A673 (cell line): ENCODE measurements at regions not wholly inside any gene's neighbourhood (a gene's known extent, or its start where the extent isn't known, plus 50 kb on each side); places are given as distances from the start of the nearest gene placed in this dataset.

Experiments used
- BruUV-seq: library from RNA; stranded (reverse); fragments of 400-500 nt; replicated peaks from 2 replicates; lab custom pipeline; 2021; lab: Mats Ljungman, UMichigan
- CTCF ChIA-PET: fragments of 300-600 bp; sonication (Branson Sonifier 250); formaldehyde crosslinking; loops from one replicate; lab custom pipeline; 2022; ENCODE audit warnings: antibody characterized with exemption; lab: Charles Lee
- POLR2A ChIA-PET: fragments of 300-600 bp; sonication (Branson Sonifier 250); formaldehyde crosslinking; loops from one replicate; lab custom pipeline; 2022; ENCODE audit warnings: antibody characterized with exemption; ENCODE audit not compliant: low non-redundant PET; lab: Charles Lee
- DNase-seq: peaks from one replicate; pipeline ENCODE4 v3.0.0-alpha.2; 2015; ENCODE audit warnings: low spot score
- H3K27ac ChIP-seq: fragments of 200-600 bp; sonication (generic); 2 replicates; pipeline ENCODE4 v1.5.1; 2016; ENCODE audit warnings: mixed run types, low read depth, mild to moderate bottlenecking, mixed read lengths, antibody characterized with exemption, low read length; ENCODE audit not compliant: poor library complexity, severe bottlenecking
- H3K27me3 ChIP-seq: fragments of 200-600 bp; sonication (generic); replicated peaks from 2 replicates; pipeline ENCODE4 v1.6.1; 2017; ENCODE audit warnings: mixed run types, low read depth, mild to moderate bottlenecking, mixed read lengths, antibody characterized with exemption, low read length; ENCODE audit not compliant: insufficient read depth, poor library complexity
- H3K36me3 ChIP-seq: fragments of 200-600 bp; sonication (generic); 2 replicates; pipeline ENCODE4 v1.6.1; 2016; ENCODE audit warnings: mixed run types, mild to moderate bottlenecking, mixed read lengths, antibody characterized with exemption, low read length; ENCODE audit not compliant: insufficient read depth, poor library complexity, severe bottlenecking
- H3K4me1 ChIP-seq: fragments of 200-600 bp; sonication (generic); 2 replicates; pipeline ENCODE4 v1.6.1; 2017; ENCODE audit warnings: mixed run types, mild to moderate bottlenecking, mixed read lengths, antibody characterized with exemption, low read length; ENCODE audit not compliant: insufficient read depth, poor library complexity, severe bottlenecking
- H3K4me3 ChIP-seq: fragments of 200-600 bp; sonication (generic); 2 replicates; pipeline ENCODE4 v1.5.1; 2016; ENCODE audit warnings: low read depth, mixed run types, mild to moderate bottlenecking, mixed read lengths, low read length; ENCODE audit not compliant: poor library complexity, severe bottlenecking
- H3K9me3 ChIP-seq: fragments of 200-600 bp; sonication (generic); 2 replicates; pipeline ENCODE4 v1.6.1; 2016; ENCODE audit warnings: mixed run types, low read depth, mild to moderate bottlenecking, mixed read lengths, antibody characterized with exemption, low read length; ENCODE audit not compliant: poor library complexity, severe bottlenecking
- EZH2 ChIP-seq: fragments of 200-600 bp; sonication (generic); IDR thresholded peaks from 2 replicates; pipeline ENCODE4 v1.6.1; 2017; ENCODE audit warnings: borderline replicate concordance, low read depth, mild to moderate bottlenecking, mixed read lengths, antibody characterized with exemption, low read length; ENCODE audit not compliant: poor library complexity, severe bottlenecking
- intact Hi-C: fragments of 100-400 bp; cut with micrococcal nuclease; formaldehyde crosslinking; loops from one replicate; pipeline ENCODE4 v1.10.0; 2022; ENCODE audit not compliant: unreplicated experiment
- TF ChIP-seq, protein P1 (sequence below): fragments of 300-800, 200-600 bp; sonication (generic); conservative IDR thresholded peaks from 2 replicates; pipeline ENCODE4 v1.5.1; 2017; ENCODE audit warnings: low read depth, mild to moderate bottlenecking, antibody characterized with exemption, low read length, moderate library complexity, mixed read lengths

- TF ChIP-seq, protein P1, sequence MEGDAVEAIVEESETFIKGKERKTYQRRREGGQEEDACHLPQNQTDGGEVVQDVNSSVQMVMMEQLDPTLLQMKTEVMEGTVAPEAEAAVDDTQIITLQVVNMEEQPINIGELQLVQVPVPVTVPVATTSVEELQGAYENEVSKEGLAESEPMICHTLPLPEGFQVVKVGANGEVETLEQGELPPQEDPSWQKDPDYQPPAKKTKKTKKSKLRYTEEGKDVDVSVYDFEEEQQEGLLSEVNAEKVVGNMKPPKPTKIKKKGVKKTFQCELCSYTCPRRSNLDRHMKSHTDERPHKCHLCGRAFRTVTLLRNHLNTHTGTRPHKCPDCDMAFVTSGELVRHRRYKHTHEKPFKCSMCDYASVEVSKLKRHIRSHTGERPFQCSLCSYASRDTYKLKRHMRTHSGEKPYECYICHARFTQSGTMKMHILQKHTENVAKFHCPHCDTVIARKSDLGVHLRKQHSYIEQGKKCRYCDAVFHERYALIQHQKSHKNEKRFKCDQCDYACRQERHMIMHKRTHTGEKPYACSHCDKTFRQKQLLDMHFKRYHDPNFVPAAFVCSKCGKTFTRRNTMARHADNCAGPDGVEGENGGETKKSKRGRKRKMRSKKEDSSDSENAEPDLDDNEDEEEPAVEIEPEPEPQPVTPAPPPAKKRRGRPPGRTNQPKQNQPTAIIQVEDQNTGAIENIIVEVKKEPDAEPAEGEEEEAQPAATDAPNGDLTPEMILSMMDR = no peak
- TF ChIP-seq EZH2 = no peak
- intact Hi-C loops = no loop called here
- no peak overlapping the region for H3K27ac ChIP-seq
- no peaks in the 10 kb centered on the region for H3K36me3 ChIP-seq
- no peak overlapping the region for H3K4me3 ChIP-seq
- ChIA-PET CTCF (no interaction called here), POLR2A (no interaction called here)
- no peaks in the 10 kb centered on the region for H3K4me1 ChIP-seq
- H3K9me3 ChIP-seq = no peaks in the 10 kb centered on the region
- DNase-seq = peak; percentile 38
- no peaks in the 10 kb centered on the region for H3K27me3 ChIP-seq
- BruUV-seq = no TSS peak
Measured at GRCh38 chr10:108421266-108421665, 1256.8 kb upstream of the SORCS1 start.

- Histone ChIP-seq H3K27ac (no peak overlapping the region), H3K4me3 (no peak overlapping the region), H3K9me3 (no peaks in the 10 kb centered on the region), H3K27me3 (no peaks in the 10 kb centered on the region), H3K36me3 (no peaks in the 10 kb centered on the region), H3K4me1 (peaks cover 8% of the 10 kb centered on the region)
- no TSS peak for BruUV-seq
- ChIA-PET POLR2A (no interaction called here), CTCF (interaction anchor here (0.7 kb wide), 1 partner anchor 32 kb away, joined by 4 read pairs; no protein-coding TSS in a partner anchor)
- TF ChIP-seq, protein P1 = no peak
- TF ChIP-seq EZH2 = no peak
- no peak for DNase-seq
- intact Hi-C loops = no loop called here
Measured at GRCh38 chr10:108413954-108414353, 1249.4 kb upstream of the SORCS1 start.

DNA sequence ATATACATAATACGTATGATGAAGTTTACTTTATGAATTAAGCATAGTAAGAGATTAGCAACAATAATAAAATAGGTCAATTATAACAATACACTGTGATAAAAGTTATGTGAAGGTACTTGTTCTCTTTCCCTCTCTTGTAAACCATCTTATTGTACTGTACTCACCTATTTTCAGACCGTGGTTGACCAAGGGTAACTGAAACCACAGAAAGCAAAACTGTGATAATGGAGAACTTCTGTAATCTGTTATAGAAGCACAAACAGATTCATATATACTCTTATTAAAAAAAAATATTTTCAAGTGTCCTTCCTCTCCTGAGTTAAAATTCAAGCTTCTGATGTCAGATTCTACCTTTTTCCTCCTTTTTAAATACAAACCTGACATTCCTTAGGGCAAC is 1247.8 kb upstream of the SORCS1 start:
- Histone ChIP-seq H3K9me3 (no peaks in the 10 kb centered on the region), H3K4me1 (peaks cover 8% of the 10 kb centered on the region), H3K4me3 (no peak overlapping the region), H3K27ac (no peak overlapping the region), H3K27me3 (no peaks in the 10 kb centered on the region), H3K36me3 (no peaks in the 10 kb centered on the region)
- intact Hi-C loops = no loop called here
- no peak for DNase-seq
- TF ChIP-seq EZH2 = no peak
- TF ChIP-seq, protein P1 = no peak
- BruUV-seq = no TSS peak
- CTCF ChIA-PET = no interaction called here
- POLR2A ChIA-PET = no interaction called here
